GM12865 (cell line): ENCODE measurements at regions not wholly inside any gene's neighbourhood (a gene's known extent, or its start where the extent isn't known, plus 50 kb on each side); places are given as distances from the start of the nearest gene placed in this dataset.

ENCODE experiments used
- DNase-seq: peaks from one replicate; pipeline ENCODE4 v3.0.0; 2010; ENCODE audit warnings: low read depth
- H3K4me3 ChIP-seq: 2 replicates; pipeline ENCODE4 v1.5.1; 2011; ENCODE audit warnings: mild to moderate bottlenecking, low read depth, low read length, control low read depth
- TF ChIP-seq, protein P1 (sequence below): IDR thresholded peaks from 2 replicates; pipeline ENCODE4 v1.5.1; 2011; ENCODE audit warnings: low read length, control low read depth, low read depth, inconsistent platforms; ENCODE audit not compliant: insufficient read depth; ENCODE audit errors: missing control alignments

- H3K4me3 ChIP-seq = no peak overlapping the region
- TF ChIP-seq, protein P1, sequence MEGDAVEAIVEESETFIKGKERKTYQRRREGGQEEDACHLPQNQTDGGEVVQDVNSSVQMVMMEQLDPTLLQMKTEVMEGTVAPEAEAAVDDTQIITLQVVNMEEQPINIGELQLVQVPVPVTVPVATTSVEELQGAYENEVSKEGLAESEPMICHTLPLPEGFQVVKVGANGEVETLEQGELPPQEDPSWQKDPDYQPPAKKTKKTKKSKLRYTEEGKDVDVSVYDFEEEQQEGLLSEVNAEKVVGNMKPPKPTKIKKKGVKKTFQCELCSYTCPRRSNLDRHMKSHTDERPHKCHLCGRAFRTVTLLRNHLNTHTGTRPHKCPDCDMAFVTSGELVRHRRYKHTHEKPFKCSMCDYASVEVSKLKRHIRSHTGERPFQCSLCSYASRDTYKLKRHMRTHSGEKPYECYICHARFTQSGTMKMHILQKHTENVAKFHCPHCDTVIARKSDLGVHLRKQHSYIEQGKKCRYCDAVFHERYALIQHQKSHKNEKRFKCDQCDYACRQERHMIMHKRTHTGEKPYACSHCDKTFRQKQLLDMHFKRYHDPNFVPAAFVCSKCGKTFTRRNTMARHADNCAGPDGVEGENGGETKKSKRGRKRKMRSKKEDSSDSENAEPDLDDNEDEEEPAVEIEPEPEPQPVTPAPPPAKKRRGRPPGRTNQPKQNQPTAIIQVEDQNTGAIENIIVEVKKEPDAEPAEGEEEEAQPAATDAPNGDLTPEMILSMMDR = no peak
- DNase-seq = no peak
These were observed 259.4 kb upstream of the VLDLR start for GRCh38 chr9:2362150-2362549.

DNA sequence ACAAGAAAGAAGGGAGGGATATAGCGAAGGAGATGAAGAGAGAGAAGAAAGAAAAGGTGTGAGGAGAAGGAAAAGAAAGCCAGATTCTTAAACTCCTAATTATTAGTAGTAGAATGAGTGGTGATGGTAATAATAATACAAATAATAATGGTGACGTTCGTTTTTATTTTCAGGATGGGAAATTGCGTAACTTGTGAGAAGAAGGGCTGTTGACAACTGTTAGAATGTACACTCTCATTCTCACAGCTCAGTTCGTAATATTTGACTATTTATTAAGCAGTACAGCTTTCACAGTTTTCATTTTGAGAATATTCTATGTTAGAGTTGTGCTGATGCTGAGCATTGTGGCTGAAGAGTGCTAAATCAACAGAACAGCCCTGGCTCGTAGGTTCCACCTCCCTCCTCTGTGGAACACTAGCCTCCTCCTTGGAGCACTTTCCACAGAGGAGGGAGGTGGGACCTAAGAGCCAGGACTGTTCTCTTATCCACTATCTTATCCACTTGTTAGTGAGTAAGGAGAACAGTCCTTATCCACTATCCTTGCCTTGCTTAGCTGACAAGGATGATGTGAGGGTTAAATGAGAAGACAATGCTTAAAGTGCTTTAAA lies 258.3 kb upstream of the VLDLR start:
- H3K4me3 ChIP-seq = no peak overlapping the region
- DNase-seq = no peak
- TF ChIP-seq, protein P1 = no peak

DNA sequence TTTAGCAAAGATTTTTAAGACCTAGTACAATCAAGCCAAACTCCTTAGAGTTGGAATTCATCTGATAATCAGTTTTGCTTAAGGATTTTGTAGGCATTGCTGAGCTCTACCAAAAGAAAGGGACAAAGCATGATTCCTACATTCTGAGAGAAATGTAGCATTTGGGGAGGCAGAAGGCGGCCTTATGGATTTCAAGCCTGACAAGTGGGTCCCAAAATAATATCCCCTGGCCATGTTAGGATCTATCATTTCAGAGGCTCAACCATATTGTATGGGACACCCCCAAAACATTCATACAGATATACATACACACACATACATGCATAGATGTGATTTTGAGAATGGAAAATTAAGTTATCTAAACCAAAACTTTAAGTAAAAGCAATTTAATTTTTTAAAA lies 257.8 kb upstream of the VLDLR start:
- no peak overlapping the region for H3K4me3 ChIP-seq
- DNase-seq = no peak
- TF ChIP-seq, protein P1 = no peak

DNA sequence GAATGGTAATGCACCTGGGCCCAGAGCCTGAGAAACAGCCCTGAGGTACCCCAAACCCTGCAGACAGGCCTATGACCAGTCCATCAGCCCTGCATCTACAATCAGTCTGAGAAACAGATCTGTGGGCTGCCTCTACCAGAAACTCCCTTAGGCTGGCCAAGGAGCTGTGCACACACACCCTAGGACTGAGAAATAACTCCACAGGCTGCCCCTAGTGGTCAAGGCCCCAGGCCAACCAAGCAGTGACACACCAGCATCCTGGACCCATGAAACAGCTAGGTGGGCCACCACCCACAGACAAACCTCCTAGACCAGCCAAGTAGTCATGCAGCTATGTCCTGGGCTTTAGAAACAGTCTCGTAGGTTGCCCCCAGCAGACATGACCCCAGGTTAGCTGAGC lies 253.6 kb upstream of the VLDLR start:
- H3K4me3 ChIP-seq = no peak overlapping the region
- TF ChIP-seq, protein P1 = peak; percentile 11
- DNase-seq = peak; percentile 10

GRCh38 chr9:2373648-2374047 lies 247.9 kb upstream of the VLDLR start:
- no peak overlapping the region for H3K4me3 ChIP-seq

GRCh38 chr9:2375114-2375513 lies 246.5 kb upstream of the VLDLR start:
- TF ChIP-seq, protein P1 = no peak
- DNase-seq = no peak
- H3K4me3 ChIP-seq = no peak overlapping the region

More at GRCh38 chr9:2373648-2374047, 247.9 kb upstream of the VLDLR start:
- no peak for DNase-seq
- TF ChIP-seq, protein P1 = no peak

GRCh38 chr9:2377117-2377516 lies 244.5 kb upstream of the VLDLR start:
- TF ChIP-seq, protein P1 = no peak
- no peak for DNase-seq
- no peak overlapping the region for H3K4me3 ChIP-seq
